RPMI8226 (cell line): ENCODE measurements at regions not wholly inside any gene's neighbourhood (a gene's known extent, or its start where the extent isn't known, plus 50 kb on each side); places are given as distances from the start of the nearest gene placed in this dataset.
A peak's percentile ranks its signal among the peaks of the same experiment; 100 is the strongest.
"Not testable (repeated sequence)": the region's sequence is repeated elsewhere in the genome, so short reads cannot be mapped to it uniquely, and the experiment has no call there.

ENCODE experiments used
- DNase-seq: peaks from one replicate; pipeline ENCODE4 v3.0.0-alpha.2; 2015

DNA sequence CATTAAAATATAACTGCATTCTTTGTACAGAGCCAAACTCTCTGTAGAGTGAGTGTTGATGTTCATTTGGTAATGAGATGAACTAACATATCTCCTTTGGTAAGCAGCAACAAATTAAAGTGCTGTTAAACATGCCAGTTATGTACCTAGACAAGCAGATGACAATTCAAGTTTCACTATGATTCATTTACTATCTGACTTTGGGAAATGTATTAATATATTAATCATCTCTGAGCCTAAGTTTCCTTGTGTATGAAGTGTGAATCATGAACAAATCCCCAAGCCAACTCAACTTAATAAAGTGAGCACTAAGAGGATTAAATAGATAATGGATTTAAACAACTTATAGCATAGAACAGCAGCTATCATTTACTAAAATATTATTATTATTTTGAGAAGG, 1044.2 kb downstream of the GLUD2 start:
- DNase-seq, result no peak

DNA sequence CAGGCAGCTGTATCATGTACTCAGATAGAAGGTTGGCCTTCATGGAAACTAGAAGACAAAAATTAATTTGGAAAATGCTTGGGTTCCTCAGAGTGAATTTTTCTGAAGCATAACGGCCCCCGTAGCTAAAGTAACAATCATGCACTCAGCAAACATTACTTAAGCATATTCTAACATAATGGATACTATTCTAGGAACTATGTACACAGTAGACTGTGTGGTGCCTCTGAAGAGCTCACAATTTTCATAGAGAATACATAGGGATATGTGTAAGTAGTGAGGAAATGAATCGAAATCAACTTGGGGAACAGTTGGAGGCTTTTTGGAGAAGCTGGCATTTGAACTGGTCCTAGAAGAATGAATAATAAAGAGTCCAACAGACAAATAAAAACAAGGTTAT, 1045.0 kb downstream of the GLUD2 start:
- no peak for DNase-seq

DNA sequence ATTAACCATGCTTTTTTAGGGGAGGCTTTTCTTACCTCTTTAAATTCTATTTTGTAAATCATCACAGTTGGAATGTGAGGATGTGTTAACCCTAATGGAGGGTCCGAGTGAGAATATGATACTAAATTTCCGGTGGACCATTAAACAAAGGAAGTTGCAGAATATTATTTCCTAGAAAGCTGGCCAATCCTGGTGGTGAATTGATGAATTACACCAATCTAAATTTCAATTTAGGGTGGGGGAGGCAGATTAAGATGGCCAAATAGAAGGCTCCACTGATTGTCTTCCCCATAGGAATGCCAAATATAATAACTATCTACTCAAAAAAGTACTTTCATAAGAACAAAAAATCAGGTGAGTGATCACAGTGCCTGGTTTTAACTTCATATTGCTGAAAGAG, 1045.6 kb downstream of the GLUD2 start:
- no peak for DNase-seq

DNA sequence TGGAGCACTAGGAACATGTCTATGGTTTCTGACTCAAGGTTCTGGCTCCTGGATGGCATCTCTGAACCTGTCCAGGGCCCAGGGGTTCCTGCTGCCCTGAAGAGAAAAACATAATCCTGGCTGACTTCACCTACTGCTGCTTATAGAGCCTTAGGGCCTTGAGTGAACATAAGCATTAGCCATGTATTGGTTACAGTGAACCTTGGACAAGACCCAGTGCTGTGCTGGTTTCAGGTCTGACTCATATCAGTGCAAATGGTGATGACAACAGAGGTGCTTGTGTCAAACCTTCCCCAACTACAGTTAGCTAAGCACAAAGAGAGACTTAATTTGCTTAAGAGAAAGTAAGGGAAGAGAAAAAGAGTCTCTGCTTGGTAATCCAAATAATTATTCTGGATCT, 1047.2 kb downstream of the GLUD2 start:
- DNase-seq, result no peak

DNA sequence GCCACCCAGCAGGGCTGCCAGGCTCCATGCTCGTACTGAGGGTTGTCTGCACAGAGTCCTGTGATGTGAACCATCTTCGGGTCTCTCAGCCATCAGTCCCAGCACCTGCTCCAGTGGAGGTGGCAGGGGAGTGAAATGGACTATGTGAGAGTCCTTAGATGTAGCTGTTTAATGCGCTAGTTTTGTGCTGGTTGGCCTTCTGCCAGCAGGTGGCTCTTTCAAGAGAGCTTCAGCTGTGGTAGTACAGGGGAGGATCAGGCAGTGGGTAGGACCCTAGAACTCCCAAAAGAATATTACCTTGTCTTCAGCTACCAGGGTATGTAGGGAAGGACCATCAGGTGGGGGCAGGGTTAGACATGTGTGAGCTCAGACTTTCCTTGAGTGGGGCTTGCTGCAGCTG, 1066.0 kb downstream of the GLUD2 start:
- peak; percentile 3 for DNase-seq

DNA sequence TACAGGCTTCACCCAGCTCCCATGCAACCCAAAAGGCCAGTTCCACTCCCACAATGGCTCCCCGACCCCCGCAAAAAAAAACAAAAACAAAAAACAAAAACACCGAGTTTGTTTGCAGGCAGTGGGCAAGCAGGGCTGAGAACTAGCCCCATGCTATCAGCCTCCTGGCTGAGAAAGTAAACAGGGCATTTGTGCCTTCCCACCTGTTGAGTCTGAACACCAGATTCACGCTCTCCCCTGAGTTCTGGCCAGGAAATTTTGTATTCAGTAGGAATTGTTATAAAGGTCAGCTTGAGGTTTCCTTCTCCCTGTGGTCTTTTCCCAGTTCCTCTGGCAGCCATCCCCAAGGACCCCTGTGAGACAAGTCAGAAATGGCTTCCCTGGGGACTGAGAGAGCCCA, 1066.5 kb downstream of the GLUD2 start:
- no peak for DNase-seq

DNA sequence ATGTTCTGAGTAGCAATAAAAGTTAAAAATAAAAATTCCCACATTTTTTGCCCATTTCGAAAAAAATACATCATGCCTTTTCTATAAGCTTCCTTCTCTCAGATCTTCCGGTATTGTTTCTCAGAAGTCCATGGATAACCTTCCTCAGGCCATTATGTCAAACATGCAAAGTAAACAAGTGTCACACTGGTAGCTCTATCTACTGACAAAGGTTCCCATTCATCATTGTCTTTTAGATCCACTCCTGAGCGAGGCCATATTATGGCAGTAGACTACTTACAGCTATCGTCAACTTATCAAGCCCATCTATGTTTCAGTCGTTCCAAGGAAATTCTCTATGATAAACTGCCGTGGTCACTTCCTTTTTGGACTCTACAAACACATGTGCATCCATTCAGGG, 1068.2 kb downstream of the GLUD2 start:
- DNase-seq, result no peak

DNA sequence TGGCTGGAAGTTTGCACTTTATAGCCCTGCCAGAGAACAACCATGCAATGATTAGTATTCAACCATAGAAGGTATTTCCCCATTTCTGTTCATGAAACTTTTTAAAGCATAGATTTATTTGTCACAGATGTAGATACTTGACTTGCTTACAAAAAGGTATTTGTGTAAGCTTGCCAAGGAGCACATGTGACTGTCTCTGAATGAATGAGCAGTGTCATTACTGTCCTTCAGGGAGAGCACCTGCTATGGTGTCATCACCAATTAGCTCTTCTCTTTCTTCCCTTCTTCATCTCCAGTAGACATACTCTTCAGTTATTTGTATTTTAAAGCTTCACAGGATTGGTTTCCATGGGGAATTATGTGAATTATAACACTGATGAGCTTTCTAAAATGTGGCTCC, 1064.7 kb upstream of the GRIA3 start:
- no peak for DNase-seq

DNA sequence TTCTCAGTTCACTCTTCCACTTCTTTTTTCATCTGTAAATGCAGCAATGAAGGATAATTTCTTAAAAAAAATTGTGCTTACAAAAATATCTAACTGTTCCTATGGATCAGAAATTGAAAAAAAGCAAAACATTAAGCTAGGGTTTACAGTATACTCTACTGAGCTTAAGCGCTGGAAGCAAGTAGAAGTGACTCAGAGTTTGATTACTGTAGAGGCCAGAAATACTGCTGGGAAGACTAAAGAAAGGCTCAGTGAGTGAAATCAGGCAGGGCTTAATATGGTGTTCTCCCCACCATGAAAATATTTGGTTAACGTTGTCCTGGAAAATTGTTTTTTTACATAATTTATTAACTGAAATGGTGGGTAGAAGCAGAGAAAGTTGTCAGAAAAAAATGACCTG, 1061.8 kb upstream of the GRIA3 start:
- DNase-seq, result no peak

DNA sequence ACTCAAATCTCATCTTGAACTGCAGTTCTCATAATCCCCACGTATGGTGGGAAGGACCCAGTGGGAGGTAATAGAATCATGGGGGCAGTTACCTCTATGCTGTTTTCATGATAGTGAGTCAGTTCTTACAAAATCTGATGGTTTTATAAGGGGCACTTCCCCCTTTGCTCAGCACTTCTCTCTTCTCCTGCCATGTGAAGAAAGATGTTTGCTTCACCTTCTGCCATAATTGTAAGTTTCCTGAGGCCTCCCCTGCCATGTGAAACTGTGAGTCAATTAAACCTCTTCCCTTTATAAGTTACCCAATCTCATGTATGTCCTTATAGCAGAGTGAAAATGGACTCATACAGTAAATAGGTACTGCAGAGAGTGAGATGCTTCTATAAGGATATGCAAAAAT, 1050.6 kb upstream of the GRIA3 start:
- no peak for DNase-seq

DNA sequence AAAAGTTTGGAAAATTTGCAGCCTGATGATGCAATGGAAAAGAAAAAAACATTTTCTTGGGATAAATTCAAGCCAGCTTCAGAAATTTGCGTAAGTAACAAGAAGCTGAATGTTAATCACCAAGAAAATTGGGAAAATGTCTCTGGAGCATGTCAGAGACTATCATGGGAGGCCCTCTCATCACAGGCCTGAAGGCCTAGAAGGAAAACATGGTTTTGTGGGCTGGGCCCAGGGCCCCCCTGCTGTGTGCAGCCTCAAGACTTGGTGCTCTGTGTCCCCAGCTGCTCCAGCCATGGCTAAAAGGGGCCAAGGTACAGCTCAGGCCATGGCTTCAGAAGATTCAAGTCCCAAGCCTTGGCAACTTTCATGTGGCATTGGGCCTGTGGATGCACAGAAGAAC, 1049.8 kb upstream of the GRIA3 start:
- no peak for DNase-seq

DNA sequence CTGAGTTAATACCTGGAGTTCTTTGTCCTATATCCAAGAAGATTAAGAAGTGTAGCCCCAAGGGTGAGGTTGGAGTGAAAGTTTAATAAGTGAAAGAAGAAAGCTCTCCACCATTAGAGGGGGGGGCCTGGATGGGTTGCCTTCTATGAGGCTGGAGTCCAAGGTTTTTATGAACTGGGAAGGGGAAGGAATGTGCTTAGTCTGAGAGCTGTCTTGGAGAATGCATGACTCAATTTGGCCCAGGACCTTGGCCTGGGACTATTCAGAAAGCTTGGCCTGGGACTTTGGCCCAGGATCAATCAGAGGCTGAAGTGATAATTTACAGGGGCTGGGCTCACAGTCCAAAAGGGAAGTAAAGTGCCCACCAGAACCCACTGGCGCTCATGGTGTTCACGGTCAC, 1049.0 kb upstream of the GRIA3 start:
- DNase-seq, result no peak

DNA sequence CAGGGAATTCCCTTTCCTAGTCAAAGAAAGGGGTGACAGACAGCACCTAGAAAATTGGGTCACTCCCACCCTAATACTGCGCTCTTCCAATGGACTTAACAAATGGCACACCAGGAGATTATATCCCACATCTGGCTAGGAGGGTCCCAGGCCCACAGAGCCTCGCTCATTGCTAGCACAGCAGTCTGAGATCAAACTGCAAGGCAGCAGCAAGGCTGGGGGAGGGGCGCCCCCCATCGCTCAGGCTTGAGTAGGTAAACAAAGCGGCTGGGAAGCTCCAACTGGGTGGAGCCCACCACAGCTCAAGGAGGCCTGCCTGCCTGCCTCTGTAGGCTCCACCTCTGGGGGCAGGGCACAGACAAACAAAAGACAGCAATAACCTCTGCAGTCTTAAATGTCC, 1043.9 kb upstream of the GRIA3 start:
- DNase-seq, result not testable (repeated sequence)

DNA sequence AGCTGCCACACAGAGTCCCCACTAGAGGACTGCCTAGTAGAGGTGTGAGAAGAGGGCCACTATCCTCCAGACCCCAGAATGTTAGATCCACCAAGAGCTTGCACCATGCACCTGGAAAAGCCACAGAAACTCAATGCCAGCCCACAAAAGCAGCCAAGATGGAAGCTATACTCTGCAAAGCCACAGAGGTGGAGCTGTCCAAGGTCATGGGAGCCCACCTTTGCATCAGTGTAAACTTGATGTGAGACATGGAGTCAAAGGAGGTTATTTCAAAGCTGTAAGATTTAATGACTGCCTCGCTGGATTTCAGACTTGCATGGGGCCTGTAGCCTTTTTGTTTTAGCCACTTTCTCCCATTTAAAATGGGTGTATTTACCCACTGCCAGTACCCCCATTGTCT, 1030.1 kb upstream of the GRIA3 start:
- DNase-seq, result no peak

DNA sequence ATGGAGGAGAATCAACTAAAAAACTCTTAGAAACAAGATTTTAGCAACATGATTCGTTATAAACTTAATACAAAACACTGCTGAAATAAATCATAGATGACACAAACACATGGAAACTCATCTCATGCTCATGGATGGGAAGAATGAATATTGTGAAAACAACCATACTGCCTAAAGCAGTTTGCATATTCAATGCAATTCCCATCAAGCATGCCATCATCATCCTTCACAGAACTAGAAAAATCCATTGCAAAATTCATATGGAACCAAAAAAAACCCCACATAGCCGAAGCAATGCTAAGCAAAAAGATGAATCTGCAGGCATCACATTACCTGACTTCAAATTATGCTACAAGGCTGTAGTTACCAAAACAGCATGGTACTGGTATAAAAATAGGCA, 1015.8 kb upstream of the GRIA3 start:
- DNase-seq, result no peak

DNA sequence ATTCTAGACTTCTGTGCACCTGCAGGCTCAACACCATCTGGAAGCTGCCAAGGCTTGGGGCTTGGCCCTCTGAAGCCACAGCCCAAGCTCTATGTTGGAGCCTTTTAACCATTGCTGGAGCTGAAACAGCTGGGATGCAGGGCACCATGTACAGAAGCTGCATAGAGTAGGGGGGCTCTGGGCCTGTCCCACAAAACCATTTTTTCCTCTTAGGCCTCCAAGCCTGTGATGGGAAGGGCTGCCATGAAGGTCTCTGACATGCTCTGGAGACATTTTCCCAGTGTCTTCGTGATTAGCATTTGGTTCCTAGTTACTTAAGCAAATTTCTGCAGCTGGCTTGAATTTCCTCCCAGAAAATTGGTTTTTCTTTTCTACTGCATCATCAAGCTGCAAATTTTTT, 999.3 kb upstream of the GRIA3 start:
- DNase-seq, result no peak

DNA sequence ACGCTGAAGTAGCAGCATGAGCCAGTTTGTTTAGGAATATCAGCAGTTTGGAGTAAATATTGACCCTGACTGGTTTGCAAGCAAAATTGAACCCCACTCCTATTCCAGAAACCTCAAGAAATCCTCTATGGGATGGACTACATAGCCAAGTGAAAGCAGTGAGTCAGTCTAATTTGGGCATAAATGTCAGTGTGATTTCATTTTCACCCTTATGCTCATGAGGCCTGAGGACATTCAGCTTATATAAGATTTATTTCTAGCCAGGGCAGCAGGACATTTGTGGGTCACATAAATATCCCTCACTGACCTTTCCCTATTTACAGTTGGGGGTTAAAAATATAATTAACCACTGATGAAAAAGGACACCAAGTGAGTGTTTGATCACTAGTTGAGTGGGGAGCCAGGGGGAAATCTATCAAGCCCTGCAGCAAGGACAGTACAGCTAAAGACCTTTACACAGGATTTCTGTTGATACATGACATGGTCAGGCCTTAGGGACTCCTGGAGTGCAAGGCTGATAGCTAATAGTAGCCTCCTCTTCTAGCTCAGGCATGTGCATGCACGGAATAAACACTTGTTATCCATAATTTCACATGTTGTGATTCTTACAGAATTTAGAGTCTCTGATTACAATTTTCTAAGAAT, 996.9 kb upstream of the GRIA3 start:
- no peak for DNase-seq

DNA sequence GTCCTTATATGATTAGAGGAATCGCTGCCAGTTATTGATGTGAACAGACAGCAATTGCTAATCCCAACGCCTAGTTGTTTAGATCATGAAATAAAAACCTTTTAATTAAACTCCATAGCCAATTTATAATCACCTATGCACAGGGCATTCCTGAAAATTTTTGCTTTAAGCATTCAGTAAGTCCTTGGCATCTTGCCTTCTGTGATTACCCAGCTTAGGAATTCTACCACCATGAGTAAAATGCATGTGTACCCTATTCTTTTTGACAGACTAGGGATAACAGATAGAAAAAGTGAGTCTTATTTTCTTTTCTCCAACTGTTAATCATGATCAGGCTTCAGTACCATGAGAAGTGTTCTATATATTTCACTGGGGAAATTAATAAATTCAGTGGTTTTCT, 995.3 kb upstream of the GRIA3 start:
- no peak for DNase-seq

DNA sequence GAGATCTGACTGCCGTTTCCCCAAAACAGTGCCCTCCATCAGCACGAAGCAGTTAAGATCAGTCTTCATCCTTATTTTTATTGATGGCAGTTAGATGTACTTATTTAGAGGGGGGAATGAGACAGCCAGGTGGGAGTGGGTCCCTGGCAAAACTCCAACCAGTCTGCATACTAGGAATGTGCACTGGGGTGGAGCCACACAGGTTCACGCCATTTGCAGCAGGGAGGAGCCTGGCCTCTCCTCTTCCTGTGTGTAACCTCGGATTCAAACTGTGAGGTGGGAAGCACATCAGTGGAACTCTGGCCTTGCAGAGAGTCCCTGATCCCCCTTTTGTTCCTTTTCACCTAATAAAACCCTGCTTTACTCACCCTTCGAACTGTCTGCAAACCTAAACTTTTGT, 987.7 kb upstream of the GRIA3 start:
- DNase-seq, result no peak

DNA sequence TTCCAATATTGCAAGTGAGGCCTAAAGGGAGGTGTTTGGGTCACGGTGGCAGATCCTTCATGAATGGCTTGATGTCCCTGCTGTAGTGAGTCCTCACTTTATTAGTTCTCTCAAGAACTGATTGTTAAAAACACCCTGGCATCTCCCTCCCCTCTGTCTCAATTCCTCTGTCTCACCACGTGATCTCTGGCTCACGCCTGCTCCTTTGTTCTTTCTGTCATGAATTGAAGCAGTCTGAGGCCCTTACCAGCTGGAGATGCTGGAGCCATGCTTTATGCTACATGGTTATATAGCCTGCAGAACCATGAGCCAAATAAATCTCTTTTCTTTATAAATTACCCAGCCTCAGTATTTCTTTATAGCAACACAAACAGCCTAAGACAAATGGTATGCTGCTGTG, 980.7 kb upstream of the GRIA3 start:
- DNase-seq, result no peak

DNA sequence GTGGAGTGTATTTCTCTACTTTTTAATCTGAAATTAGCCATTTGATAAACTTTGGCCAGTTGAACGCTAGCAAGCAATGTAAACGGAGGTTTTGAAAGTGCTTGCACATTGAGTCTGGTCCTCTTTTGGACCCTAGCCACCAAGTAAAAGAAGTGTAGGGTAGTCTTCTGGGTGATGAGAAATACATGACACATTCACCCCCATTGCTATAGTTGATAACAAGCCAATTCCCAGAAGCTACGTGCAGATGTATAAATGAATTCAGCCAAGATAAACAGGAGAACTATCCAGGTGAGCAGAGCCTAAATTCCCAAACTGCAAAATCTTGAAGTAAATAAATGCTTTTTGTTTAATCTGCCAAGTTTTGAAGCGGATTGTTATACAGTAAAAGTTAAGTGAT, 965.4 kb upstream of the GRIA3 start:
- no peak for DNase-seq

DNA sequence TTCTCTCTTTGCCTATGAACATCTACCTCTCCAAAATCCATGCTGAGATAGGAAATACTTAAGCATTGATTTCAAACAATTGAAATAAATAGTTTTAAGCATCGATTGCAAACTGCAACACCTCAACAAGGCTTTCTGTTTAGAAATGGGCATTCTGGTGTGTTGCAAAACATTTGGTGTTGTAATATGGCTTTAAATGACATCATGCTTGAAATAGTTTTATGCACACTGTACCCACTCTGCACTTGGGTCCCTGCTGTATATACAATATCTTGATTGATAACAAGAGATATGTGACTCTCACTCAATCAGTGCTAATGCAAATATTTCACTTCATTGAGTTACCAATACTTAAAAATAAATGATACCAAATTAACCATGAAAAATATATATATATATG, 964.9 kb upstream of the GRIA3 start:
- DNase-seq, result no peak

DNA sequence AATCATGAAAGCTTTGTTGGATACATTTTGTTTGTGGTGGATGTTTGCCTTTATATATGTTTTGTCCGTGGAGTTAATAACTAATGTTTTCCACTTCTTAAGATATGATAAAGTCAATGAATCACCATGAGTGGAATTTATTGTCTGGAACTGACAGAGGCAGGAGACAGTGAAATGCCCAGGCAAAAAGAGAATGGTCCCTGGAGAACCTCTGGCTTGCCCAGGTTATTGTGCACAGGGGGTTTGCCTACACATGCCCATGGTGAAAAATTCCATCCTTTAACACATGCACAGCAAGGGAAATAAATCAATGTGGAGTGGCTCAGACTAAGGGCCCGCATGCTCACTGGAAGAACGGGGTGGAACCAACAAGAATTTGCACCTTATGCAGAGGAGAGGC, 964.3 kb upstream of the GRIA3 start:
- DNase-seq, result no peak

DNA sequence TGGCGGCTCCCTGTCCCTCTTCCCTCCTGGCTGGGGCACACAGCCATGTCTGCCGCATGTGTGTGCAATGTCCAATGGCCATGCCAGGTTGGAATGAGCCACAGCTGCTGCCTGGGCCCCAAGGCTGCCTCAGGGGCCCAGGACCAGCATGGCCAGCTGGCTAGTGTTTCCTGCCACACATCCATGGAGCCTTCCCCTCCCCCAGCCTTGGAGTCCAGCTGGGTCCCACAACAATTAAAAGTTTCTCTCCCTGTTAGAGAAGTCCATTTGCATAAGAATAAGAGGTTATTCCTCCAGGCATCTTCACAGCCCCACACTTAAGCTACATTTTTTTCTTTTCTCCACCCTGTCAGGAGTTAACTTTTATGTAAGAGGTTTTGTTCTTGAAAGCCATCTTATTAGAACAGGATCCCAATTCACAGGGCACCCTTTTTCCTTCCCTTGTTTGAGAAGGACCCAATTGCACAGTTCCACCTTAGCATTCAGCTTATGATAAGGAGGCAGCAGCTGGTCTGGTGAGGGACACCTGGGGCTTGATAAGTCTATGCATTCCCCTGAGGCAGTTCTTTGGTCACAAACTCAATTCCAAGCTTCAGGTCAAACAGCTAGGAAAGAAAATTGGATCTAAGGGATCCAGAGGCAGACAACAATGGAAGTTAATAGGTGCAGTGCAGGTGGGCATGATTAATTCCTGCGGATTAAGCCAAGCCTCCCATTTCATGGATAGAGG, 963.3 kb upstream of the GRIA3 start:
- no peak for DNase-seq

DNA sequence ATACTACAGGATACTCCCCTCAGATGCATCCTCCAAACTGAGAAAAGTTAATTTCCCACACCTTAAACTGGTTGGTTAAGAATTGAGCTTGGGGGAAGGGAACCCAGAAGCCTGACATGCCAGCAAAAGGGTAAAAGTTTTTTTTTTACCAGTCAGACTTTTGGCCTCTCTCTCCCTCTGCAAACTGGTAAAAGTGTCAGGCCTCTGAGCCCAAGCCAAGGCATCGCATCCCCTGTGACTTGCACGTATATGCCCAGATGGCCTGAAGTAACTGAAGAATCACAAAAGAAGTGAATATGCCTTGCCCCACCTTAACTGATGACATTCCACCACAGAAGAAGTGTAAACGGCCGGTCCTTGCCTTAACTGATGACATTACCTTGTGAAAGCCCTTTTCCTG, 962.3 kb upstream of the GRIA3 start:
- not testable (repeated sequence) for DNase-seq
